Kidney epithelial cell (primary cell): ENCODE measurements at regions not wholly inside any gene's neighbourhood (a gene's known extent, or its start where the extent isn't known, plus 50 kb on each side); places are given as distances from the start of the nearest gene placed in this dataset.
A peak's percentile ranks its signal among the peaks of the same experiment; 100 is the strongest.

Experiments used
- DNase-seq: peaks from one replicate; pipeline ENCODE4 v3.0.0-alpha.2; 2010; ENCODE audit warnings: low read depth
- H3K27me3 ChIP-seq: 2 replicates; pipeline ENCODE4 v1.6.0; 2011; ENCODE audit warnings: low read length; ENCODE audit not compliant: control insufficient read depth, insufficient read depth
- H3K36me3 ChIP-seq: 2 replicates; pipeline ENCODE4 v1.5.1; 2011; ENCODE audit warnings: low read length; ENCODE audit not compliant: control insufficient read depth, insufficient read depth
- H3K4me3 ChIP-seq: 2 replicates; pipeline ENCODE4 v1.5.1; 2011; ENCODE audit warnings: low read depth, mild to moderate bottlenecking, control low read depth, low read length
- TF ChIP-seq, protein P1 (sequence below): IDR thresholded peaks from 2 replicates; pipeline ENCODE4 v1.5.1; 2011; ENCODE audit warnings: mild to moderate bottlenecking, moderate library complexity, low read length, control low read depth, inconsistent platforms; ENCODE audit not compliant: insufficient read depth, poor library complexity, severe bottlenecking

DNA sequence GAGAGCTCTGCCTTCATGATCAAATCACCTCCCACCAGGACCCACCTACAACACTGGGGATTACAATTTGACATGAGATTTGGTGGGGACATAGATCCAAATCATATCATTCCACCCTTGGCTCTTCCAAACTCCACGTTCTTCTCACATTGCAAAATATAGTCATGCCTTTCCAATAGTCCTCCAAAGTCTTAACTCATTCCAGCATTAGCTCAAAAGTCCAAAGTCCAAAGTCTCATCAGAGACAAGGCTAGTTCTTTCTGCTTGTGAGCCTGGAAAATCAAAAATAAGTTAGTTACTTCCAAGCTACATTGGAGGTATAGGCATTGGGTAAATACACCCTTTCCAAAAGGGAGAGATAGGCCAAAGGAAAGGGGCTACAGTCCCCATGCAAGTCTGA lies 186.9 kb upstream of the PAPPA start:
- no peaks in the 10 kb centered on the region for H3K27me3 ChIP-seq
- no peak overlapping the region for H3K4me3 ChIP-seq
- DNase-seq = no peak
- H3K36me3 ChIP-seq = no peaks in the 10 kb centered on the region
- TF ChIP-seq, protein P1, sequence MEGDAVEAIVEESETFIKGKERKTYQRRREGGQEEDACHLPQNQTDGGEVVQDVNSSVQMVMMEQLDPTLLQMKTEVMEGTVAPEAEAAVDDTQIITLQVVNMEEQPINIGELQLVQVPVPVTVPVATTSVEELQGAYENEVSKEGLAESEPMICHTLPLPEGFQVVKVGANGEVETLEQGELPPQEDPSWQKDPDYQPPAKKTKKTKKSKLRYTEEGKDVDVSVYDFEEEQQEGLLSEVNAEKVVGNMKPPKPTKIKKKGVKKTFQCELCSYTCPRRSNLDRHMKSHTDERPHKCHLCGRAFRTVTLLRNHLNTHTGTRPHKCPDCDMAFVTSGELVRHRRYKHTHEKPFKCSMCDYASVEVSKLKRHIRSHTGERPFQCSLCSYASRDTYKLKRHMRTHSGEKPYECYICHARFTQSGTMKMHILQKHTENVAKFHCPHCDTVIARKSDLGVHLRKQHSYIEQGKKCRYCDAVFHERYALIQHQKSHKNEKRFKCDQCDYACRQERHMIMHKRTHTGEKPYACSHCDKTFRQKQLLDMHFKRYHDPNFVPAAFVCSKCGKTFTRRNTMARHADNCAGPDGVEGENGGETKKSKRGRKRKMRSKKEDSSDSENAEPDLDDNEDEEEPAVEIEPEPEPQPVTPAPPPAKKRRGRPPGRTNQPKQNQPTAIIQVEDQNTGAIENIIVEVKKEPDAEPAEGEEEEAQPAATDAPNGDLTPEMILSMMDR = no peak

GRCh38 chr9:115969096-115969495 lies 184.5 kb upstream of the PAPPA start:
- H3K36me3 ChIP-seq = no peaks in the 10 kb centered on the region
- no peak overlapping the region for H3K4me3 ChIP-seq
- TF ChIP-seq, protein P1 = no peak
- peak; percentile 49 for DNase-seq
- H3K27me3 ChIP-seq = no peaks in the 10 kb centered on the region

GRCh38 chr9:115972362-115972761 lies 181.2 kb upstream of the PAPPA start:
- Histone ChIP-seq H3K27me3 (no peaks in the 10 kb centered on the region), H3K4me3 (no peak overlapping the region), H3K36me3 (no peaks in the 10 kb centered on the region)
- TF ChIP-seq, protein P1 = no peak
- no peak for DNase-seq

GRCh38 chr9:115972843-115973595 lies 180.6 kb upstream of the PAPPA start:
- Histone ChIP-seq H3K4me3 (no peak overlapping the region), H3K36me3 (no peaks in the 10 kb centered on the region), H3K27me3 (no peaks in the 10 kb centered on the region)
- TF ChIP-seq, protein P1 = no peak
- no peak for DNase-seq

GRCh38 chr9:115976781-115977180 lies 176.8 kb upstream of the PAPPA start:
- Histone ChIP-seq H3K4me3 (no peak overlapping the region), H3K27me3 (no peaks in the 10 kb centered on the region), H3K36me3 (no peaks in the 10 kb centered on the region)
- TF ChIP-seq, protein P1 = no peak
- DNase-seq = no peak

DNA sequence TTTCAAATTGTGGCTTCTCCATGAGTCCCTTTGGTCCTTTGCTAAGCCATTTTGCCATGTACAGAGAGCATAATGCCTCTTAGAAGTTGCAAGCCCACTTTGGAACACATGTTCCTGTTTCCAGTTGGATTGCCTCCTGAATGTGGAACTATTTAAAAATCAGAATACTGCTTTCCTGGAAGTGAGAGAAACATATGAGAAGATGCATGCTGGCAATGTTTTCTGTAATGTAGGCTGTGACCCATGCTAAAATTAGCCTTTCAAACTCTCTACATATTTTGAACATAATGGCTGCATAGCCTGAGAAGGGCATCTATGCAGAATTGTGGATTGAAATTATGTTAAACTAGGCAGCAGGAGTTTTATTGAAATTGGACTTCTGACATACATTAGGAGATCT lies 175.5 kb upstream of the PAPPA start:
- TF ChIP-seq, protein P1 = no peak
- no peak overlapping the region for H3K4me3 ChIP-seq
- no peak for DNase-seq

More for the DNA sequence above, 175.5 kb upstream of the PAPPA start:
- no peaks in the 10 kb centered on the region for H3K27me3 ChIP-seq
- H3K36me3 ChIP-seq = no peaks in the 10 kb centered on the region
